K562 (cell line): ENCODE measurements at regions not wholly inside any gene's neighbourhood (a gene's known extent, or its start where the extent isn't known, plus 50 kb on each side); places are given as distances from the start of the nearest gene placed in this dataset.

ENCODE experiments used
- HCFC1 ChIP-seq: IDR thresholded peaks from 2 replicates; pipeline ENCODE4 v1.6.1; 2012; ENCODE audit warnings: low read depth, low read length, improper control_type of control experiment
- MEF2A ChIP-seq: IDR thresholded peaks from 2 replicates; pipeline ENCODE4 v1.6.1; 2011; ENCODE audit warnings: low read depth, mild to moderate bottlenecking, low read length, moderate library complexity; ENCODE audit not compliant: control insufficient read depth
- MYC ChIP-seq, 2 experiments: fragments of 250-450 bp in 1 of 2; sonication (Bioruptor Pico) in 1 of 2; IDR thresholded peaks; 2 replicates each; pipeline versions ENCODE4 v1.5.1 to v1.6.1; 2012 to 2021; ENCODE audit warnings: low read depth in 2 of 2, borderline replicate concordance in 1 of 2, improper control_type of control experiment in 1 of 2, low read length in 1 of 2, mild to moderate bottlenecking in 1 of 2, moderate library complexity in 1 of 2
- NR3C1 ChIP-seq: sonication (generic); formaldehyde crosslinking; IDR thresholded peaks from 2 replicates; pipeline ENCODE4 v1.8.1; 2022; ENCODE audit warnings: missing genetic modification reagents
- SP1 ChIP-seq: sonication (generic); formaldehyde crosslinking; IDR thresholded peaks from 2 replicates; pipeline ENCODE4 v1.8.1; 2022; ENCODE audit warnings: mild to moderate bottlenecking, missing genetic modification reagents
- TF ChIP-seq, protein P1 (sequence below): sonication (generic); formaldehyde crosslinking; IDR thresholded peaks from 2 replicates; pipeline ENCODE4 v1.8.0; 2023; ENCODE audit warnings: mild to moderate bottlenecking, missing genetic modification reagents
- TF ChIP-seq, protein P2 (sequence below): fragments of 450-650 bp; formaldehyde crosslinking; IDR thresholded peaks from 2 replicates; pipeline ENCODE4 v1.4.0; 2022; ENCODE audit warnings: missing genetic modification characterization
- TF ChIP-seq, protein P3 (sequence below), 3 experiments: IDR thresholded peaks in 2 of 3; conservative IDR thresholded peaks in 1 of 3; 2 replicates each; pipeline ENCODE4 v1.5.1; 2011 to 2012; ENCODE audit warnings: low read length in 3 of 3, mild to moderate bottlenecking in 3 of 3, control low read depth in 2 of 3, improper control_type of control experiment in 1 of 3, inconsistent platforms in 1 of 3, low read depth in 1 of 3, mixed read lengths in 1 of 3, moderate library complexity in 1 of 3; ENCODE audit not compliant: insufficient read depth in 2 of 3
- TF ChIP-seq, protein P4 (sequence below): fragments of 450-650 bp; formaldehyde crosslinking; IDR thresholded peaks from 2 replicates; pipeline ENCODE4 v1.4.0; 2020; ENCODE audit warnings: mild to moderate bottlenecking, mixed read lengths
- TF ChIP-seq, protein P5 (sequence below): fragments of 250-450 bp; sonication (Bioruptor Pico); IDR thresholded peaks from 2 replicates; pipeline ENCODE4 v1.5.0; 2020; ENCODE audit warnings: mild to moderate bottlenecking, borderline replicate concordance
- TF ChIP-seq, protein P6 (sequence below): sonication (generic); formaldehyde crosslinking; IDR thresholded peaks from 2 replicates; pipeline ENCODE4 v1.8.1; 2023; ENCODE audit warnings: mild to moderate bottlenecking, missing genetic modification reagents, moderate library complexity

DNA sequence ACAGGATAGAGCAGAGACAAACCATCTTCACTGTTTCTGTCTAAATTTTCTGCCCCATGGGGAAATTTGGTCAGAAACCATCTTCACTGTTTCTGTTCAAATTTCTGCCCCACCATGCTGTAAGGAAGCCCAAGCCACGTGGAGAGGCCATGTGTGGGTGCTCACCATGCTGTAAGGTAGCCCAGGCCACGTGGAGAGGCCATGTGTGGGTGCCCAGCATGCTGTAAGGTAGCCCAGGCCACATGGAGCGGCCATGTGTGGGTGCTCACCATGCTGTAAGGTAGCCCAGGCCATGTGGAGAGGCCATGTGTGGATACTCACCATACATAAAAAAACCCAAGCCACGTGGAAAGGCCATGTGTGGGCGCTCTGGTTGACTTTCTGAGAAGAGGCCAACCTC is 1088.7 kb upstream of the AUTS2 start:
- TF ChIP-seq SP1 (CRISPR knock-in tag) (no peak), MEF2A (no peak), MYC (IDR thresholded peaks at IDR 0.05; ENCODE audit: low read depth, low read length) (no peak), MYC (CRISPR knock-in tag; IDR thresholded peaks at IDR 0.05; ENCODE audit: borderline replicate concordance, low read depth) (no peak), HCFC1 (no peak), NR3C1 (CRISPR knock-in tag) (no peak)
- TF ChIP-seq, protein P1, sequence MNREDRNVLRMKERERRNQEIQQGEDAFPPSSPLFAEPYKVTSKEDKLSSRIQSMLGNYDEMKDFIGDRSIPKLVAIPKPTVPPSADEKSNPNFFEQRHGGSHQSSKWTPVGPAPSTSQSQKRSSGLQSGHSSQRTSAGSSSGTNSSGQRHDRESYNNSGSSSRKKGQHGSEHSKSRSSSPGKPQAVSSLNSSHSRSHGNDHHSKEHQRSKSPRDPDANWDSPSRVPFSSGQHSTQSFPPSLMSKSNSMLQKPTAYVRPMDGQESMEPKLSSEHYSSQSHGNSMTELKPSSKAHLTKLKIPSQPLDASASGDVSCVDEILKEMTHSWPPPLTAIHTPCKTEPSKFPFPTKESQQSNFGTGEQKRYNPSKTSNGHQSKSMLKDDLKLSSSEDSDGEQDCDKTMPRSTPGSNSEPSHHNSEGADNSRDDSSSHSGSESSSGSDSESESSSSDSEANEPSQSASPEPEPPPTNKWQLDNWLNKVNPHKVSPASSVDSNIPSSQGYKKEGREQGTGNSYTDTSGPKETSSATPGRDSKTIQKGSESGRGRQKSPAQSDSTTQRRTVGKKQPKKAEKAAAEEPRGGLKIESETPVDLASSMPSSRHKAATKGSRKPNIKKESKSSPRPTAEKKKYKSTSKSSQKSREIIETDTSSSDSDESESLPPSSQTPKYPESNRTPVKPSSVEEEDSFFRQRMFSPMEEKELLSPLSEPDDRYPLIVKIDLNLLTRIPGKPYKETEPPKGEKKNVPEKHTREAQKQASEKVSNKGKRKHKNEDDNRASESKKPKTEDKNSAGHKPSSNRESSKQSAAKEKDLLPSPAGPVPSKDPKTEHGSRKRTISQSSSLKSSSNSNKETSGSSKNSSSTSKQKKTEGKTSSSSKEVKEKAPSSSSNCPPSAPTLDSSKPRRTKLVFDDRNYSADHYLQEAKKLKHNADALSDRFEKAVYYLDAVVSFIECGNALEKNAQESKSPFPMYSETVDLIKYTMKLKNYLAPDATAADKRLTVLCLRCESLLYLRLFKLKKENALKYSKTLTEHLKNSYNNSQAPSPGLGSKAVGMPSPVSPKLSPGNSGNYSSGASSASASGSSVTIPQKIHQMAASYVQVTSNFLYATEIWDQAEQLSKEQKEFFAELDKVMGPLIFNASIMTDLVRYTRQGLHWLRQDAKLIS (CRISPR knock-in tag): no peak
- TF ChIP-seq, protein P2, sequence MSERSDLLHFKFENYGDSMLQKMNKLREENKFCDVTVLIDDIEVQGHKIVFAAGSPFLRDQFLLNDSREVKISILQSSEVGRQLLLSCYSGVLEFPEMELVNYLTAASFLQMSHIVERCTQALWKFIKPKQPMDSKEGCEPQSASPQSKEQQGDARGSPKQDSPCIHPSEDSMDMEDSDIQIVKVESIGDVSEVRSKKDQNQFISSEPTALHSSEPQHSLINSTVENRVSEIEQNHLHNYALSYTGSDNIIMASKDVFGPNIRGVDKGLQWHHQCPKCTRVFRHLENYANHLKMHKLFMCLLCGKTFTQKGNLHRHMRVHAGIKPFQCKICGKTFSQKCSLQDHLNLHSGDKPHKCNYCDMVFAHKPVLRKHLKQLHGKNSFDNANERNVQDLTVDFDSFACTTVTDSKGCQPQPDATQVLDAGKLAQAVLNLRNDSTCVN: no peak
- TF ChIP-seq, protein P3, sequence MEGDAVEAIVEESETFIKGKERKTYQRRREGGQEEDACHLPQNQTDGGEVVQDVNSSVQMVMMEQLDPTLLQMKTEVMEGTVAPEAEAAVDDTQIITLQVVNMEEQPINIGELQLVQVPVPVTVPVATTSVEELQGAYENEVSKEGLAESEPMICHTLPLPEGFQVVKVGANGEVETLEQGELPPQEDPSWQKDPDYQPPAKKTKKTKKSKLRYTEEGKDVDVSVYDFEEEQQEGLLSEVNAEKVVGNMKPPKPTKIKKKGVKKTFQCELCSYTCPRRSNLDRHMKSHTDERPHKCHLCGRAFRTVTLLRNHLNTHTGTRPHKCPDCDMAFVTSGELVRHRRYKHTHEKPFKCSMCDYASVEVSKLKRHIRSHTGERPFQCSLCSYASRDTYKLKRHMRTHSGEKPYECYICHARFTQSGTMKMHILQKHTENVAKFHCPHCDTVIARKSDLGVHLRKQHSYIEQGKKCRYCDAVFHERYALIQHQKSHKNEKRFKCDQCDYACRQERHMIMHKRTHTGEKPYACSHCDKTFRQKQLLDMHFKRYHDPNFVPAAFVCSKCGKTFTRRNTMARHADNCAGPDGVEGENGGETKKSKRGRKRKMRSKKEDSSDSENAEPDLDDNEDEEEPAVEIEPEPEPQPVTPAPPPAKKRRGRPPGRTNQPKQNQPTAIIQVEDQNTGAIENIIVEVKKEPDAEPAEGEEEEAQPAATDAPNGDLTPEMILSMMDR (IDR thresholded peaks at IDR 0.05 in 2 of 3, conservative IDR thresholded peaks at IDR 0.05 in 1 of 3; ENCODE audit: insufficient read depth in 2 of 3, low read depth in 1 of 3, low read length in 3 of 3): no peak
- TF ChIP-seq, protein P4, sequence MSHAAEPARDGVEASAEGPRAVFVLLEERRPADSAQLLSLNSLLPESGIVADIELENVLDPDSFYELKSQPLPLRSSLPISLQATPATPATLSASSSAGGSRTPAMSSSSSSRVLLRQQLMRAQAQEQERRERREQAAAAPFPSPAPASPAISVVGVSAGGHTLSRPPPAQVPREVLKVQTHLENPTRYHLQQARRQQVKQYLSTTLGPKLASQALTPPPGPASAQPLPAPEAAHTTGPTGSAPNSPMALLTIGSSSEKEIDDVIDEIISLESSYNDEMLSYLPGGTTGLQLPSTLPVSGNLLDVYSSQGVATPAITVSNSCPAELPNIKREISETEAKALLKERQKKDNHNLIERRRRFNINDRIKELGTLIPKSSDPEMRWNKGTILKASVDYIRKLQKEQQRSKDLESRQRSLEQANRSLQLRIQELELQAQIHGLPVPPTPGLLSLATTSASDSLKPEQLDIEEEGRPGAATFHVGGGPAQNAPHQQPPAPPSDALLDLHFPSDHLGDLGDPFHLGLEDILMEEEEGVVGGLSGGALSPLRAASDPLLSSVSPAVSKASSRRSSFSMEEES (CRISPR knock-in tag): no peak
- TF ChIP-seq, protein P5, sequence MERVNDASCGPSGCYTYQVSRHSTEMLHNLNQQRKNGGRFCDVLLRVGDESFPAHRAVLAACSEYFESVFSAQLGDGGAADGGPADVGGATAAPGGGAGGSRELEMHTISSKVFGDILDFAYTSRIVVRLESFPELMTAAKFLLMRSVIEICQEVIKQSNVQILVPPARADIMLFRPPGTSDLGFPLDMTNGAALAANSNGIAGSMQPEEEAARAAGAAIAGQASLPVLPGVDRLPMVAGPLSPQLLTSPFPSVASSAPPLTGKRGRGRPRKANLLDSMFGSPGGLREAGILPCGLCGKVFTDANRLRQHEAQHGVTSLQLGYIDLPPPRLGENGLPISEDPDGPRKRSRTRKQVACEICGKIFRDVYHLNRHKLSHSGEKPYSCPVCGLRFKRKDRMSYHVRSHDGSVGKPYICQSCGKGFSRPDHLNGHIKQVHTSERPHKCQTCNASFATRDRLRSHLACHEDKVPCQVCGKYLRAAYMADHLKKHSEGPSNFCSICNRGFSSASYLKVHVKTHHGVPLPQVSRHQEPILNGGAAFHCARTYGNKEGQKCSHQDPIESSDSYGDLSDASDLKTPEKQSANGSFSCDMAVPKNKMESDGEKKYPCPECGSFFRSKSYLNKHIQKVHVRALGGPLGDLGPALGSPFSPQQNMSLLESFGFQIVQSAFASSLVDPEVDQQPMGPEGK: no peak
- TF ChIP-seq, protein P6, sequence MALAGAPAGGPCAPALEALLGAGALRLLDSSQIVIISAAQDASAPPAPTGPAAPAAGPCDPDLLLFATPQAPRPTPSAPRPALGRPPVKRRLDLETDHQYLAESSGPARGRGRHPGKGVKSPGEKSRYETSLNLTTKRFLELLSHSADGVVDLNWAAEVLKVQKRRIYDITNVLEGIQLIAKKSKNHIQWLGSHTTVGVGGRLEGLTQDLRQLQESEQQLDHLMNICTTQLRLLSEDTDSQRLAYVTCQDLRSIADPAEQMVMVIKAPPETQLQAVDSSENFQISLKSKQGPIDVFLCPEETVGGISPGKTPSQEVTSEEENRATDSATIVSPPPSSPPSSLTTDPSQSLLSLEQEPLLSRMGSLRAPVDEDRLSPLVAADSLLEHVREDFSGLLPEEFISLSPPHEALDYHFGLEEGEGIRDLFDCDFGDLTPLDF (CRISPR knock-in tag): no peak
